CD4-positive, alpha-beta T cell treated with Interleukin-17A for 4 hours (primary cell): ENCODE measurements at regions not wholly inside any gene's neighbourhood (a gene's known extent, or its start where the extent isn't known, plus 50 kb on each side); places are given as distances from the start of the nearest gene placed in this dataset.

ENCODE experiments used
- DNase-seq: peaks from one replicate; pipeline ENCODE4 v3.0.0-alpha.2; 2020; ENCODE audit warnings: mixed read lengths

DNA sequence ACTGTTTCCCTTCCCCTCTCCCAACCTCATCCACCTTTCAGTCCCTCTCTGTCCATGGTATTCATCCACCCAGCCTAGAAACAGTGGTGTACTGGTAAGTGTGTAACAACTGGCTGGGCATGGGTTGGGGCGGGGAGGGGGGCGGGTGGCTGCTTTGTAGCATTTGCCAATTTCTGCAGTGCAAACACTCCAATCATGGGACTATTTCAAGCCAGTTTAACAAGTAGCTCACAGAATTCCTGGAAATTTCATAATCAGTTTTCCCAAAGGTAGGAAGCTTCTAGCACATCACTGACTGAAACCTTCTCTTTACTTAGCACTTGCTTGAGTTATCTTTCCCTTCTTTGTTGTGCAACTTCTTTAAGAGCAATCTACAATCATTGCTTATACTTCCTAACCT is 100.8 kb upstream of the WASF3 start:
- no peak for DNase-seq

DNA sequence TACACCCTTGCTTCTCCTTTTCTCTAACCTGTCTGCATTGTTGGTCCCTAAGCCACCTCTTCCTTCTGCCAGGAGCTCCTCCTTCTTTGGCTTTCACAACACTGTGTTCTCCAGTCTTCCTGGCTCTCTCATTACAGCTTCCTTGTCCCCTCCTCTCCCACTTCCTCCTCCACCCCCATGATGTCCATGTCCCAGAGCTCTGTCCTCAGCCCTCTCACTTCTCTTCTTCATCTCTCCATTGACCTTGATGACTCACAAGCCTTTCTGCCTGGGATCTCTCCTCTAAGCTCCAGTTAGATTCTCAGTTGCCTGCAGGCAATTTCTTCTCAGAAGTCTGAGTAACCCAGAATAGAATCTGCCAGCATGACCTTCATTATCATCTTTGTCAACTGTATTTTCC is 100.3 kb upstream of the WASF3 start:
- DNase-seq, result no peak

DNA sequence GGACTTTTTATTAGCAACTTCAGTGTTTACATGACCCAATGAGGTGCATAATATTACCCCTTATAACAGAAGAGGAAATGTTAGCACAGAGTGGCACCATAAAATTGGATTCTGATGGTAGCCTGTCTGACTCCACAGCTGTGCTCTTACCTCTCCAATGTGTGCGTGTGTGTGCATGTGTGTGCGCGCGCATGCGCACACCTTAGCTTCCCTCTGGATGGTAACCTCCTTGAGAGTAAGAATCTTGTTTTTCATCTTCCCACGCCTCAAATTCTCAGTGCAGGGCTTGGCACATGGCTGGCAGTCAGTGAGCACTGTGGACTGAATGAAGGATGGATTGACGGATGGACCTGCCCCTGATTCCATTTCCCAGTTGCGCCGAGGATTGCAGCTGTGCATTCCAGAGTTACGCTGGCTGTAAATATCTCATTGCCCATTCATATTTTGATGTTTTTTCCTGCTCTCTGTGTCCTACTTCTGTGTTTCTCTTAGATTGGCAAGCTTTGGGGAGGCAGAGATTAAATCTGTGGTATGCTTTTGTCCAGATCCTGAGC is 99.2 kb upstream of the WASF3 start:
- DNase-seq, result no peak

- DNase-seq, result no peak
These were observed 98.0 kb upstream of the WASF3 start for GRCh38 chr13:26459276-26460131.

- no peak for DNase-seq
These were observed 96.8 kb upstream of the WASF3 start for GRCh38 chr13:26460648-26461047.

DNA sequence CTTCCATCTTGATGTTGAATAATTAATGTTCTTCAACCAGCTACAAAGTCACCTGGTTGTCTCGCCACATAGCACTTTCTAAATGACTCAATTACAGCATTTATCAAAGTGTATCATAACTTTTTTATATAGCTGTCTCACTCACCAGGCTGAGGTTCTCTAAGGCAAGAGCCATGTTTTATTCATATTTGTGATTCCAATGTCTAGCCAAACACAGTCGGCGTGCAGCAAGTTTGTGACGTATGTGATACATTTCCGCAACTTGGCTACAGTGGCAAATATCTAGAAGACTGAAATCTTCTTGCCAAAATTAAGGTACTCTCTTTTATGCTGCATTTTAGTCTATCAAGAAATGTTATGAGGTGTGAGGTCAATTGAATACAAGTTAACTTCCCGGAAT is 94.2 kb upstream of the WASF3 start:
- DNase-seq, result no peak

DNA sequence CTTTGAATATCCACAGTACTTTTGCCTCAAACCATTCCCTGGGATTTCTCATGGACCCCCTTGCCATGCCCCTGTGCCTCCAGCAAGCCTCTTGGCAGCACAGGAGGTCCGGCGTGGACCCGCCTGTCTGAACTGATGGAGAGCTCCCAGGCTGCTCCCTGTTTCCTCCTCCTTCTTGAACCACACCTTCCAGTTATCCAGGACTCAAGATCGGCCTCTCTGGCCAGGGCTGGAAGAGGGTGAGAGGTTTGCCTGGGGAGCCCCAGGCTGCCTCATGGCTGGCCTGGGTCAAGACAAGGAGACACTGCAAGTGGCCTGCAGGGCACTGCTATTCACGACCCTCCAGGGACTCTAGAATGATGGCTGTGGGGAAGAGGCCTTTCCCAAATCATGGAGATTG is 93.6 kb upstream of the WASF3 start:
- DNase-seq, result no peak

DNA sequence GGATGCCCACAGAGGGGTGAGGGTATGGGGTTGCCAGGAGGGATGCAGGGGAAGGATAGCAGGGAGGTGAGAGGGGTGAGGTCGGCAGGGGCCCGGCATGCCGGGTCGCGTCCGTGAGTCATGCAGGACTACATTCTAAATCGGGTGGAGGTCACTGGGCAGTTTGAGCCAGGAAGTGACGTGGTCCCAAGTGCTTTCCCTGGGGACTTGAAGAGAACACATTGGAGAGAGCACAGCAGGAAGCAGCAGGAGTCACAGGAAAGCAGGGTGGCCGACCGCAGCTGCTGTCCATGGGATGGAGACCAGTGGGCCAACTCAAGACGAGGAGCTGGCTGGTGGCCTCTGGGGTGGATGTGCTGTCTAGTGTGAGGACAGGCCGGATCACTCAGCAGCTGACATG is 92.0 kb upstream of the WASF3 start:
- DNase-seq, result no peak

GRCh38 chr13:26465954-26466353 is 91.5 kb upstream of the WASF3 start:
- no peak for DNase-seq

- no peak for DNase-seq
These were observed 89.2 kb upstream of the WASF3 start for GRCh38 chr13:26468265-26468801.

- no peak for DNase-seq
These were observed 87.9 kb upstream of the WASF3 start for GRCh38 chr13:26469602-26470001.

- DNase-seq, result no peak
These were observed 85.7 kb upstream of the WASF3 start for GRCh38 chr13:26471807-26472206.

DNA sequence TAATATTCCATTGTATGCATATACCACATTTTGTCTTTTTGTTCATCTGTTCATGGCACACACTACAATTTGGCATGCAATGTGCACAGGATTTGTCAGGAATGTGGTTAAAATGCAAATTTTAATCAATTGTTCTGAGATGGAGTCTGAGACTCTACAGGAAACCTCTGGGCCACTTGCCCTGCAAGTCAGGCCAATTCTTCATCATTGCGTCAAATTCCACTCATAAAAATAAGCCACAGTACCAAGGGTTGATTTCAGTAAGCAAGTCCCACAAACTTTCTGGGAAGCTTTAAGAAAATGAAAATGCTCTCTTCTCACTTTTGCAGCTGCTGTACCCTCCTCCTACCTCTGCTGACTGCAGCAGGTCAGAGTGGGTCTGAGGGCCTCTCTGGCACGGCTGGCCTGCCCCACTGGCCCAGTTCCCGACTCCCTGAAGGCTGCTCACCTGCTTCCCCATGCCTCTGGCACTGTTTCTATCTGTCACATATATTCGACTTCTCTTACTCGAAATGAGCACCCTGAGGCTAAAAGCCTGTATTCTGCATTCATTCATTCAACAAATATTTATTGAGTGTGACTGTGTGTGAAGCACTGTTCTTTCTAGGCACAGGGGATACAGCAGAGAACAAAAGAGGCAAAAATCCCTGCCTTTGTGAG is 83.8 kb upstream of the WASF3 start:
- no peak for DNase-seq

DNA sequence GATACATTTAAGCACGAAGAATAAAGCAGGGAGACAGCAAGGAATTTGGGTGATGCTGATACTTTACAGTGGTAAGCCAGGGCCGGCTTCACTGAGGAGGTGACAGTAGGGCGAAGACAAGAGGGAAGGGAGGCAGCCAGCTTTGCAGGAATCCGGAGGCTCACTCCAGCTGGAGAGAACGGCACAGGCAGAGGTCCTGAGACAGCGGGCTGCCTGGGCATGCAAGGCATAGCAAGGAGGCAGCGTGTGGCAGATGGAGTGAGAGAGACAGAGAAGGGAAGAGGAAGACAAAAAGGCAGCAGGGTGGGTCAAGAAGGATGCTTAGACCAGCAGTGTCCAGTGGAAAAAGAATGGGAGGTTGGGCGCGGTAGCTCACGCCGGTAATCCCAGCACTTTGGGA is 83.2 kb upstream of the WASF3 start:
- DNase-seq, result no peak

- no peak for DNase-seq
These were observed 82.0 kb upstream of the WASF3 start for GRCh38 chr13:26475176-26476110.

DNA sequence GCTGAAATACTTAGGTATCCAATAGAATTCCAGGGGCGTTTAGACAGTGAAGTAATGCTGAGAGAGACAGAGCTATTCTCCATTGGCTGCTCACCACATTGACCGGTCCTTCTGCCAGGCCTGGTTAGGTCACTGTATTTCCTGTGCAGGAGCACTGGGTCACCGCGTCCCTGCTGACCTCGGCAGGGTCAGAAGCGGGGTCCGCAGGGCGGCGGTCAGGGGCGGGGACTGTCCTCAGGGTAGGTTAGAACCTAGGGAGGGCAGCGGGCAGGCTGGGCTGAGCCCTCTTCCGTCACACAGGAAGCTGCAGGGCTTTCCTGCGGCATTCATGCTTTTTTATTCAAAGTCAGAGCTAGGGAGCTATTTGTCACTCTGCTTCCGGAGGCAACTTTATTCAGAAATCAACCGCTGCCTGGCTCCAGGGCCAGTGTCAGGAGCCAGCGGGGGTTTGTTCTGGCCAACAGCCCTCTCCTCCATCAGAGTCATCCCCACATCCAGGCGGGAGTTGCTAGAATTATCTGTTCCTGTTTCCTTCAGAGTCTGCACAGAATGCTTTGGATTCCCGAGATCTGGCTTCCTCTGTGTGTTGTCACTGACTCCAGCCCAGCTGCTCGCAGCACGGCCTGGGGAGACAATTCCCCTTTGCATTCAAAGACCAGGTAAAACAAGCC is 81.2 kb upstream of the WASF3 start:
- DNase-seq, result no peak

DNA sequence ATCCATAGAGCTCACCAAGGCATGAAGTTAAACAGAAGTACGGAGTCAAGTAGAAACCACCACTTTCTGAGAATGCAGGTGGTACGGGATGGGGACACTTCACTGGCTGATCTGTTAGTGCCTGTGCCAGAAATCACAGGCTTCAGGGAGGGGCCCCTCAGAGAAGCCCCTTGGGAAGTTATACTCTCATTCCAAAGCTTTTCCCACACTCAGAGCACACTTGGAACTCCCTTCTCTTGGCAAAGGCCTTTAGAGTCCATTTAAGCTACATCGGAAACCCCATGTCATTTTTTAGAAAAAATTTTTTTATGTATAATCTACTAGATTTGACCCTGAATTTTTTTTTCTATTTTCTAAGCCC is 80.7 kb upstream of the WASF3 start:
- no peak for DNase-seq

DNA sequence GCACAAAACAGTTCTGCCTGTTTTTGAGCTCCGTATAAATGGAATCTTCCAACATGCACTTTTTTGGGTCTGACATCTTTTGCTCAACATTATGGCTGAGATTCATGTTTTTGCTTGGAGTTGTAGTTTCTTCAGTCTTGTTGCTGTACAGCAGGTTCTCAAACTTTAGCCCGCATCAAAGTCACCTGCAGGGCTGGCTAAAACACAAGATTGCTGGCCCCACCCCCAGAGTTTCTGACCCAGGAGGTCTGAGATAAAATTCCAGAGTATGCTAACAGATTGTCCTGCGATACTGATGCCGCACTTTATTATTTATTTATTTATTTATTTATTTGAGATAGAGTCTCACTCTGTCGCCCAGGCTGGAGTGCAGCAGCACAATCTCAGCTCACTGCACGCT is 79.8 kb upstream of the WASF3 start:
- DNase-seq, result no peak

- no peak for DNase-seq
These were observed 77.1 kb upstream of the WASF3 start for GRCh38 chr13:26480246-26480855.

GRCh38 chr13:26482451-26483197 is 74.9 kb upstream of the WASF3 start:
- peak; percentile 64 for DNase-seq

DNA sequence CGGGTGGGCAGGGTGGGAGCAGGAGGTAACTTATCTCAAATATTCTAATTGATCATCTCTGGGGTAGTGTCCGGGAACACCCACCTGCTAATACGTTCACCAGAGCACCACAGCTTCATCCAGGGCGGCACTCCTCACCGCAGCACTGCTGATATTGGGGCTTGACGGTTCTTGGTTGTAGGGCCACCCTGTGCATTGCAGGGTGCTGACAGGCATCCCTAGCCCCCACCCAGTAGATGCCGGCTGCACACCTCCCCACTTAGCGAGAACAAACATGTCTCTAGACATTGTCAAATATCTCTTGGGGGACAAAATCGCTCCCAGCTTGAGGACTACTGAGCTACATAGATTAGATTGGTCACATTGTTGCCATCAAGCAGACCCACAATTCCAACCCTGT is 73.9 kb upstream of the WASF3 start:
- no peak for DNase-seq
